ENCODE measurements at regions not wholly inside any gene's neighbourhood (a gene's known extent, or its start where the extent isn't known, plus 50 kb on each side); places are given as distances from the start of the nearest gene placed in this dataset.

DNA sequence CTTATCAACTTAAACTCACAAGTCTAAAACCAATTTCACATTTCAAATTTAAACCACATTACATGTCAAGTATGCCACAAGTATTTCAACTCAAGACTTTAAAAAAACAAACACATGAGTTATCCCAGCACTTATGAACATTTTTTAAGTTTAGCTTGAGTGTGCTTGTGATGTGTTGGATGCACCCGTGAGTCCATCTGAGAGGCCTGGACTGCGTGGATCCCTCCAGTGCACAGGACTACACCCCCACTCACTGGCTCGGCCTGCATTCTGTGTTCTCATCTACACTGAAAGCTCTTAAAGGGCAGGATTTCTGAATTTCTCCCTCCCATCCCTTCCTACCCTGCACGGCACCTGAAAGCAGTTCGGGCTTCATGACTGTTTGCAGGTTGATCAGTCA, 128.8 kb upstream of the CD93 start:
- no peak overlapping the region for H3K27ac ChIP-seq
- TF ChIP-seq, protein P1, sequence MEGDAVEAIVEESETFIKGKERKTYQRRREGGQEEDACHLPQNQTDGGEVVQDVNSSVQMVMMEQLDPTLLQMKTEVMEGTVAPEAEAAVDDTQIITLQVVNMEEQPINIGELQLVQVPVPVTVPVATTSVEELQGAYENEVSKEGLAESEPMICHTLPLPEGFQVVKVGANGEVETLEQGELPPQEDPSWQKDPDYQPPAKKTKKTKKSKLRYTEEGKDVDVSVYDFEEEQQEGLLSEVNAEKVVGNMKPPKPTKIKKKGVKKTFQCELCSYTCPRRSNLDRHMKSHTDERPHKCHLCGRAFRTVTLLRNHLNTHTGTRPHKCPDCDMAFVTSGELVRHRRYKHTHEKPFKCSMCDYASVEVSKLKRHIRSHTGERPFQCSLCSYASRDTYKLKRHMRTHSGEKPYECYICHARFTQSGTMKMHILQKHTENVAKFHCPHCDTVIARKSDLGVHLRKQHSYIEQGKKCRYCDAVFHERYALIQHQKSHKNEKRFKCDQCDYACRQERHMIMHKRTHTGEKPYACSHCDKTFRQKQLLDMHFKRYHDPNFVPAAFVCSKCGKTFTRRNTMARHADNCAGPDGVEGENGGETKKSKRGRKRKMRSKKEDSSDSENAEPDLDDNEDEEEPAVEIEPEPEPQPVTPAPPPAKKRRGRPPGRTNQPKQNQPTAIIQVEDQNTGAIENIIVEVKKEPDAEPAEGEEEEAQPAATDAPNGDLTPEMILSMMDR (IDR thresholded peaks at IDR 0.05): no peak
- TF ChIP-seq ZFX (IDR thresholded peaks at IDR 0.05; ENCODE audit: borderline replicate concordance): no peak

DNA sequence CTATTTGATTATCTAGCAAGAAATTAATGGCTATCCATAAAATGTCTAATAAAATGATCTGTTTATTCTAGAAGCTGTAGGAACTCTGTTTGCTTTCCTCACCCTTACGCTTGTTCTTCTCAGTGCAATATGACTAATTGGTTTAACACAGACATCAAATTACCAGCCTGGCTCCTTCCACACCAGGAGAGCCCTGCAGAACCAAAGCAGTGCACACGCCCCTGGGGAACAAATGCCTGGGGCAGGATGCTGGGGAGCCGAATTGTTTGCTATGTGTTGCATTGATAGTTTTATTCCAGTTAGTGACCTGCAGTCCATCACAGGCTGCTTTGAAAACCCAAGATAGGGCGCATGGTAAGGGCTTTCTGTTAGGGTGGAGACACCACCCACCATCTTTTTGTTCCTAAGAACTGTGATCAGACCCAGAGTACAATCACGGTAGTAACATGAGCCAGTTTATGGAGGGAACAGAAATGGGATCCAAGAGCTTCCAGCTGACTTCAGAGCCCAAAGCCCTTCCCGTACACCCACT, 126.4 kb upstream of the CD93 start:
- no peak for TF ChIP-seq ZFX (IDR thresholded peaks at IDR 0.05; ENCODE audit: borderline replicate concordance)
- TF ChIP-seq, protein P1 (IDR thresholded peaks at IDR 0.05): no peak

DNA sequence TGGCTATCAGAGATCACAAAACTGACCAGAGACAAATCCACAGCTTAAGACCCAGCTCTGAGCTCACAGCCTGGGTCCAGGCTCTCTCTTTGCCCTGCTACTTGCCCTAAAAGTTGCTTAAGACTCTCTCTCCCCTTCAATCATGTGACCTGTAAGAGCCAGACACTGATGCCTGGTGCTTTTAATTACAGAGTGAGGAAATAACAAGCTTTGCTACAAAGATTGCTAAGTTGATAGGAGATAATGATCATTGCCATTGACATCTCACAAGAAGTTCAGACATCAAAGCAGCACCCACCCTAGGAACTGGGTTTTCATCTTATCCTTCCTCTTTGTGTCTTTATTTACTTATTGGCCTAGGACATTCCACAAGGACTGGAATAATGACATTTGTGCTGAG, 125.9 kb upstream of the CD93 start:
- H3K27ac ChIP-seq: no peak overlapping the region
- TF ChIP-seq, protein P1 (IDR thresholded peaks at IDR 0.05): no peak

More for the DNA sequence above, 126.4 kb upstream of the CD93 start:
- H3K27ac ChIP-seq: no peak overlapping the region

DNA sequence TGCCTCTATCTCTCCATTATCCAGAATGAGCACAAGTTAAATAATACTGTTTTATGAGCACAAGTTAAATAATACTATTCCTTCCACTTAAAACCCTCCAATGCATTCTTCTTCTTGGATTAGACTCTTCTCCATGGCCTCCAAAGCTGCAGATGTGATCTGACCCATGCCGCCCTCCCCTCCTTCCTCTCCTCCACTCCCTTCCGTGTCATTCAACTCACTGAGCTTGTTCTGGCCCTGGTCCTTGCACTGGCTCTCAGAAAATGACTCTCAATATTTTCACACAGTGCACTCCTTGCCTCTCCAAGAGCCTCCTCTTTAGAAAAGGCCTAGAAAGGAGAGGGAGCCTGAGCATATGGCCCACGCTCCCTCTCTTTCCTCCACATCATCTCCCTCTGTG, 125.0 kb upstream of the CD93 start:
- H3K27ac ChIP-seq: no peak overlapping the region
- TF ChIP-seq ZFX (IDR thresholded peaks at IDR 0.05; ENCODE audit: borderline replicate concordance): no peak
- TF ChIP-seq, protein P1 (IDR thresholded peaks at IDR 0.05): no peak

DNA sequence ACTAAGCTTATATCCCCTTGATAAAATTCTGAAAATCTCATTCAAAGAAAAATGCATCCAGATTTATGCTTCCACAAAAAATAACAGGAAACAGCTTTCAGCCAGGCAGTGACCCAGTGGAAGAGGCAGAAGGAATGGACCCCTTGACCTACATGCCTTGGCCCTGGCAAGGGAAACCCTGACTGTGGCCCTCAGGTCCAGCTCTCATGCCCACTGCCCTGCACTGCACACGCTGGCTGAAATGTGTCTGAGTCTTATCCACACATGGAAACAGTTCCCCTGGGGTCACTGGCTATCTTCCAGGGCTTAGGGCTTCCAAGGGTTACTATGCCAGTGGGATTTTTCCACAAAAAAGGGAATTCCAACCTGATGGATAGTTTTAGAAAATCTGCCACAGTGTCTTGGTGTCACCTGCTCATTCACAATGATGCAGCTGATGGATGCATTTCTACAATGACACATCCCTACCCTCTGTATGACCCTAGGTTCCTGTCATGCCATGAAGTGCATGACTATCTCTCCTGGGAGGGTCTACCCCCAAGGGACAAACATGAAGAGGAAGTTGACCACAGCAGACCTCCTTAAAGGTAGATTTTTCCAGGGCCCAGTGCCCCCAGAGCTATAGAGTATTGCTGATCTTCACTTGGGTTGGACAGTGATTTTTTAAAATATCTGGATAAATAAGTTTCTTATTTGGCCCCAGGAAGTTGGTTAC, 121.9 kb upstream of the CD93 start:
- no peak overlapping the region for H3K27ac ChIP-seq
- no peak for TF ChIP-seq ZFX (IDR thresholded peaks at IDR 0.05; ENCODE audit: borderline replicate concordance)
- TF ChIP-seq, protein P1 (IDR thresholded peaks at IDR 0.05): no peak

DNA sequence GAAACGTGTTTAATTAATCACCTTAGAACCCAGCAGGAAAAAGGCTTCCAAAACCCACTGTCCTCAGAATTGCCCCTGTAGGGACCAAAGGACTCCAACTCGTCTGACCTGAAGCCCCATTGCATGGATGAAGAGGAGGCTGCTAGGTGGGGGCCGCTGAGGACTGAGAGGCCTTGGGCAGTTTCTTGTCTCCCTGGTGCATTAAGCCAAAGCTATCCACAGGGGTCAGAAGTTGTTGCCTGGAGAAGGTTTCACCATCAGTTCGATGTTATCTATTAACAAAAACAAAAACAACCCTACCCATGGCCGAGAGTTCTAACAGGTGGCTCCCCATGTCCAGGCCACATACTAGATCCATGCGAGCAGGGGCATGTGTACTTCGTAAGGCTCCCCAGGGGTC, 120.9 kb upstream of the CD93 start:
- H3K27ac ChIP-seq: no peak overlapping the region
- no peak for TF ChIP-seq ZFX (IDR thresholded peaks at IDR 0.05; ENCODE audit: borderline replicate concordance)
- TF ChIP-seq, protein P1 (IDR thresholded peaks at IDR 0.05): no peak

DNA sequence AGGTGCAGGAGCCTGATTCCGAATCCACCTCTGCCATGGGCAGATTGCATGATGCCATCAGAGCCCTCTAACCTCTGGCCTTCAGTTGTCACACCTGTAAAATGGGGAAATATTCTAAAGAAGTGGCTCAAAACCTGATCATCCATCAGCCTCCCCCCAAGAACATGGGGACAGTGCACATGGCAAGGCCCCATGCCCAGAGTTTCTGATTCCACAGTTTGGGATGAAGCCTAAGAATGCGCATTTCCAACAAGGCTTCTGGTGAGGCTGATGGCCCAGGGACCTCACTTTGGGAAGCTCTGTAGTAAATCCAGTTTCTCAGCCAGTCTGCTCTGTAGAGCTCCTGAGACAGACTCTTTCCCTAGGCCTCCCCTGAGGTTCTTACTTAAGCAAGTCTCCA, 119.9 kb upstream of the CD93 start:
- TF ChIP-seq, protein P1 (IDR thresholded peaks at IDR 0.05): no peak
- TF ChIP-seq ZFX (IDR thresholded peaks at IDR 0.05; ENCODE audit: borderline replicate concordance): no peak
- no peak overlapping the region for H3K27ac ChIP-seq

Data from 22Rv1 (cell line).